ENCODE measurements at regions not wholly inside any gene's neighbourhood (a gene's known extent, or its start where the extent isn't known, plus 50 kb on each side); places are given as distances from the start of the nearest gene placed in this dataset.

DNA sequence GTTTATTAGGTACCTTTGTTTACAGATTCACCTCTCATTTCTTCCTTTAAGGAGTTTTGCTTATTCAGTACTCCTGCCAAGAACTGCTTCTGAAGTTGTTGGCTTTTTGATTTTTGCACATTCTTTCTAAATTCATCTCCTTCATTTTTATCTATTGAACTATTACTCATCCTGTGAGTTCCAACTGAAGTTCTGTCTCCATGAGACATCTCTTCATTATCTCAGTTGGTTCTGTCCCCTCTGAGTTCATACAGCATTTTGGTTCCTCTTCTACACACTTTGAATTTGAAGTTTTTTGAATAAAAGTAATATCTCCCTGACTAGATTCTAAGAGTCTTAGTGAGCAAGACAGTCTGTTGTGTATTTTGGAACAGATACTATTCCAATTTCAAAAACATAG lies 299.7 kb downstream of the OTOL1 start:
- H3K4me2 ChIP-seq (ENCODE audit: insufficient read depth, low read length) = no peak overlapping the region
- in situ Hi-C loops (cut with MboI) = loop anchor here (10.0 kb wide), 1 partner anchor 1912 kb away; no protein-coding TSS in a partner anchor
- no peak overlapping the region for H3K27ac ChIP-seq (ENCODE audit: extremely low read depth, low read depth, low read length)
- no TSS peak for BruUV-seq (replicated peaks)
- H4K20me1 ChIP-seq (replicated peaks; ENCODE audit: control insufficient read depth, insufficient read depth, low read length) = no peaks in the 10 kb centered on the region
- H3K4me3 ChIP-seq = no peak overlapping the region
- ChIA-PET CTCF (ENCODE audit: low intra/inter-chr PET ratio) (no interaction called here), POLR2A (no interaction called here)
- TF ChIP-seq CBFB (CRISPR knock-in tag; IDR thresholded peaks at IDR 0.05) (no peak), TCF7 (IDR thresholded peaks at IDR 0.05; ENCODE audit: borderline replicate concordance) (no peak), SRSF3 (IDR thresholded peaks at IDR 0.05; ENCODE audit: insufficient read depth, low read length) (no peak), MAFF (IDR thresholded peaks at IDR 0.05; ENCODE audit: low read length) (no peak), ZEB2 (IDR thresholded peaks at IDR 0.05) (no peak), MAFK (IDR thresholded peaks at IDR 0.05; ENCODE audit: low read length) (no peak), POU5F1 (IDR thresholded peaks at IDR 0.05; ENCODE audit: borderline replicate concordance, low read depth, low read length, partially characterized antibody) (no peak), HNRNPL (IDR thresholded peaks at IDR 0.05; ENCODE audit: low read depth, low read length) (no peak), RBM22 (IDR thresholded peaks at IDR 0.05; ENCODE audit: low read depth, low read length, poor library complexity, severe bottlenecking) (no peak), ZNF76 (CRISPR knock-in tag; IDR thresholded peaks at IDR 0.05; ENCODE audit: borderline replicate concordance) (no peak), ZBTB7A (IDR thresholded peaks at IDR 0.05; ENCODE audit: borderline replicate concordance, control insufficient read depth, low read depth, low read length) (no peak), ETV5 (CRISPR knock-in tag; IDR thresholded peaks at IDR 0.05; ENCODE audit: low read depth) (no peak)
- TF ChIP-seq, protein P1, sequence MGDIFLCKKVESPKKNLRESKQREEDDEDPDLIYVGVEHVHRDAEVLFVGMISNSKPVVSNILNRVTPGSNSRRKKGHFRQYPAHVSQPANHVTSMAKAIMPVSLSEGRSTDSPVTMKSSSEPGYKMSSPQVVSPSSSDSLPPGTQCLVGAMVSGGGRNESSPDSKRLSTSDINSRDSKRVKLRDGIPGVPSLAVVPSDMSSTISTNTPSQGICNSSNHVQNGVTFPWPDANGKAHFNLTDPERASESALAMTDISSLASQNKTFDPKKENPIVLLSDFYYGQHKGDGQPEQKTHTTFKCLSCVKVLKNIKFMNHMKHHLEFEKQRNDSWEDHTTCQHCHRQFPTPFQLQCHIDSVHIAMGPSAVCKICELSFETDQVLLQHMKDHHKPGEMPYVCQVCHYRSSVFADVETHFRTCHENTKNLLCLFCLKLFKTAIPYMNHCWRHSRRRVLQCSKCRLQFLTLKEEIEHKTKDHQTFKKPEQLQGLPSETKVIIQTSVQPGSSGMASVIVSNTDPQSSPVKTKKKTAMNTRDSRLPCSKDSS (IDR thresholded peaks at IDR 0.05; ENCODE audit: low read depth, partially characterized antibody) = no peak
- TF ChIP-seq, protein P2, sequence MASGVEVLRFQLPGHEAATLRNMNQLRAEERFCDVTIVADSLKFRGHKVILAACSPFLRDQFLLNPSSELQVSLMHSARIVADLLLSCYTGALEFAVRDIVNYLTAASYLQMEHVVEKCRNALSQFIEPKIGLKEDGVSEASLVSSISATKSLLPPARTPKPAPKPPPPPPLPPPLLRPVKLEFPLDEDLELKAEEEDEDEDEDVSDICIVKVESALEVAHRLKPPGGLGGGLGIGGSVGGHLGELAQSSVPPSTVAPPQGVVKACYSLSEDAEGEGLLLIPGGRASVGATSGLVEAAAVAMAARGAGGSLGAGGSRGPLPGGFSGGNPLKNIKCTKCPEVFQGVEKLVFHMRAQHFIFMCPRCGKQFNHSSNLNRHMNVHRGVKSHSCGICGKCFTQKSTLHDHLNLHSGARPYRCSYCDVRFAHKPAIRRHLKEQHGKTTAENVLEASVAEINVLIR (CRISPR knock-in tag; IDR thresholded peaks at IDR 0.05) = no peak
- no peaks in the 10 kb centered on the region for H3K36me3 ChIP-seq (ENCODE audit: control insufficient read depth, insufficient read depth, low read length)
- no peaks in the 10 kb centered on the region; the same call in 1 of the 2 replicates for H3K9me3 ChIP-seq (replicated peaks; ENCODE audit: control insufficient read depth, insufficient read depth, low read depth, low read length)
- no peaks in the 10 kb centered on the region for H3K79me2 ChIP-seq (ENCODE audit: control insufficient read depth, insufficient read depth, low read length)
- no peak overlapping the region for H3K9ac ChIP-seq (ENCODE audit: insufficient read depth in 1 of 2, low read depth in 2 of 2, low read length in 2 of 2)
- no peak for ATAC-seq
- H3K27me3 ChIP-seq (ENCODE audit: control insufficient read depth in 2 of 2, insufficient read depth in 2 of 2, low read length in 2 of 2) = no peaks in the 10 kb centered on the region
- H2AFZ ChIP-seq (ENCODE audit: low read depth, low read length) = no peak overlapping the region
- intact Hi-C loops (cut with micrococcal nuclease) = no loop called here
- DNase-seq (ENCODE audit: extremely low read depth in 1 of 4, low spot score in 3 of 4) = no peak
- no peak for FAIRE-seq
- no peaks in the 10 kb centered on the region for H3K9me1 ChIP-seq (ENCODE audit: control insufficient read depth, insufficient read depth, low read length)
- no peaks in the 10 kb centered on the region for H3K4me1 ChIP-seq (replicated peaks in 1 of 2; ENCODE audit: control insufficient read depth in 2 of 2, insufficient read depth in 2 of 2, low read length in 2 of 2)
